ENCODE measurements at regions not wholly inside any gene's neighbourhood (a gene's known extent, or its start where the extent isn't known, plus 50 kb on each side); places are given as distances from the start of the nearest gene placed in this dataset.
A peak's percentile ranks its signal among the peaks of the same experiment; 100 is the strongest.

DNA sequence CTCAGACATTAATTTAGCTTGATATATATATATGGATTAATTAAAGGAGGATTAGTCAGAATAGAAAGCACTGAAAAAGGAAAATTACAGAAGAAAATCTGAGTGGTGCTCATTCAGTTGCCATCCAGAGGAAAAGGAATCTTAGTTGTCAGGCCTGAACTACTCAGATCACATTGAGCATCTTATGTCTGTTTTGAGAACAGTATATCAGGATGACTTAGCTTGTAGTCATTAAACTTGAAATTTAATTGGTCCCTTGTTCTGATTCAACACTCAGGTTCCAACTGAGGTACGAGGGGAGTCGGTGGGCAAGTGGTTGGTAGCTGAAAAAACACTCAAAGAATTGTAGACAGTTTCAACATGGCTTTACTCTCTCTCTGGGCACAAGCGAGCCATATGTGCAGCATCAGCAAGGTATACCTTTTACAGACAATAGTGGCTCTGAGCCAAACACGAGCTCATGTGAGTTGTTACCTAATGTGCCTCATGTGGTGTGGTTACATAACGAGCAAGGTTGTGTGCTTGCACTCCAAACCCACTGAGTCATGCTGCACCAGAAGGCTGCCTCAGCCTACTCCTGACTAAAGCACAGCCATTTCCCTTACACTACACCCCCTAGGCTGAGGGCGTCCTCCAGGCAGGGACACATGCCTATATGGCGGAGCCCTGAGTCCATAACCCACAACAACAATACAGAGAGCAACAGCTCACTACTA lies 73.0 kb upstream of the HMGN3 start:
- TF ChIP-seq TEAD4 (IDR thresholded peaks at IDR 0.05), result no peak
- TF ChIP-seq CREB1 (IDR thresholded peaks at IDR 0.05; ENCODE audit: low read depth), result no peak
- TF ChIP-seq, protein P1, sequence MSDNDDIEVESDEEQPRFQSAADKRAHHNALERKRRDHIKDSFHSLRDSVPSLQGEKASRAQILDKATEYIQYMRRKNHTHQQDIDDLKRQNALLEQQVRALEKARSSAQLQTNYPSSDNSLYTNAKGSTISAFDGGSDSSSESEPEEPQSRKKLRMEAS (IDR thresholded peaks at IDR 0.05), result peak; percentile 56
- TF ChIP-seq NFIC (IDR thresholded peaks at IDR 0.05), result peak; percentile 77
- TF ChIP-seq TCF12 (IDR thresholded peaks at IDR 0.05; ENCODE audit: low read depth), result no peak
- TF ChIP-seq ZBTB7A (IDR thresholded peaks at IDR 0.05; ENCODE audit: low read depth), result no peak
- TF ChIP-seq FOXM1 (IDR thresholded peaks at IDR 0.05; ENCODE audit: borderline replicate concordance, low read depth), result no peak
- TF ChIP-seq, protein P2, sequence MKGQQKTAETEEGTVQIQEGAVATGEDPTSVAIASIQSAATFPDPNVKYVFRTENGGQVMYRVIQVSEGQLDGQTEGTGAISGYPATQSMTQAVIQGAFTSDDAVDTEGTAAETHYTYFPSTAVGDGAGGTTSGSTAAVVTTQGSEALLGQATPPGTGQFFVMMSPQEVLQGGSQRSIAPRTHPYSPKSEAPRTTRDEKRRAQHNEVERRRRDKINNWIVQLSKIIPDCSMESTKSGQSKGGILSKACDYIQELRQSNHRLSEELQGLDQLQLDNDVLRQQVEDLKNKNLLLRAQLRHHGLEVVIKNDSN (IDR thresholded peaks at IDR 0.05), result peak; percentile 61
- no peak for TF ChIP-seq EP300 (IDR thresholded peaks at IDR 0.05; ENCODE audit: borderline replicate concordance)
- TF ChIP-seq EGR1 (IDR thresholded peaks at IDR 0.05), result no peak
- TF ChIP-seq, protein P3, sequence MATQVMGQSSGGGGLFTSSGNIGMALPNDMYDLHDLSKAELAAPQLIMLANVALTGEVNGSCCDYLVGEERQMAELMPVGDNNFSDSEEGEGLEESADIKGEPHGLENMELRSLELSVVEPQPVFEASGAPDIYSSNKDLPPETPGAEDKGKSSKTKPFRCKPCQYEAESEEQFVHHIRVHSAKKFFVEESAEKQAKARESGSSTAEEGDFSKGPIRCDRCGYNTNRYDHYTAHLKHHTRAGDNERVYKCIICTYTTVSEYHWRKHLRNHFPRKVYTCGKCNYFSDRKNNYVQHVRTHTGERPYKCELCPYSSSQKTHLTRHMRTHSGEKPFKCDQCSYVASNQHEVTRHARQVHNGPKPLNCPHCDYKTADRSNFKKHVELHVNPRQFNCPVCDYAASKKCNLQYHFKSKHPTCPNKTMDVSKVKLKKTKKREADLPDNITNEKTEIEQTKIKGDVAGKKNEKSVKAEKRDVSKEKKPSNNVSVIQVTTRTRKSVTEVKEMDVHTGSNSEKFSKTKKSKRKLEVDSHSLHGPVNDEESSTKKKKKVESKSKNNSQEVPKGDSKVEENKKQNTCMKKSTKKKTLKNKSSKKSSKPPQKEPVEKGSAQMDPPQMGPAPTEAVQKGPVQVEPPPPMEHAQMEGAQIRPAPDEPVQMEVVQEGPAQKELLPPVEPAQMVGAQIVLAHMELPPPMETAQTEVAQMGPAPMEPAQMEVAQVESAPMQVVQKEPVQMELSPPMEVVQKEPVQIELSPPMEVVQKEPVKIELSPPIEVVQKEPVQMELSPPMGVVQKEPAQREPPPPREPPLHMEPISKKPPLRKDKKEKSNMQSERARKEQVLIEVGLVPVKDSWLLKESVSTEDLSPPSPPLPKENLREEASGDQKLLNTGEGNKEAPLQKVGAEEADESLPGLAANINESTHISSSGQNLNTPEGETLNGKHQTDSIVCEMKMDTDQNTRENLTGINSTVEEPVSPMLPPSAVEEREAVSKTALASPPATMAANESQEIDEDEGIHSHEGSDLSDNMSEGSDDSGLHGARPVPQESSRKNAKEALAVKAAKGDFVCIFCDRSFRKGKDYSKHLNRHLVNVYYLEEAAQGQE (IDR thresholded peaks at IDR 0.05; ENCODE audit: low read depth), result no peak
- TF ChIP-seq YY1 (IDR thresholded peaks at IDR 0.05; ENCODE audit: low read depth), result no peak
- no peak for TF ChIP-seq TAF1 (IDR thresholded peaks at IDR 0.05; ENCODE audit: low read depth)
- no peak for TF ChIP-seq RAD21 (IDR thresholded peaks at IDR 0.05; ENCODE audit: low read depth)
- TF ChIP-seq CEBPB (IDR thresholded peaks at IDR 0.05), result peak; percentile 77

DNA sequence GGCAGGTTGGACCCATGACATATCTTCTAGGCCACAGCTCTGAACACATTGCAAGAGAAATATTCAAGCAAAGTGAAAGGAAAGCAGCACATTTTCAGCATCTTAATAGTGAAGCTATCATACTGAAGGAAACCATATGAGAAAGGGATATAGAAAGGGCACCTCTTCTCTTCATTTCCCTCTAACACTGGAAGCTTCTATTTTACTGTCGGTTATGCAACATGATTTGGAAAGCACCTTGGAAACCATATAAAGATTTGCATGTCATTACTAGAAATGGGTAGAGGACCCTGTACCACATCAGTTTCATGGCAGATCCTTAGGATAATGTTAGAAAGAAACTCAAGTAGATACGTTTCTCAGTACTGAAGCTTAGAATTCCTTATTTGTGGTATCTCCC lies 70.5 kb upstream of the HMGN3 start:
- TF ChIP-seq TAF1 (IDR thresholded peaks at IDR 0.05; ENCODE audit: low read depth), result no peak
- no peak for TF ChIP-seq TEAD4 (IDR thresholded peaks at IDR 0.05)
- TF ChIP-seq FOXM1 (IDR thresholded peaks at IDR 0.05; ENCODE audit: borderline replicate concordance, low read depth), result no peak
- TF ChIP-seq ZBTB7A (IDR thresholded peaks at IDR 0.05; ENCODE audit: low read depth), result no peak
- TF ChIP-seq NFIC (IDR thresholded peaks at IDR 0.05), result no peak
- no peak for TF ChIP-seq YY1 (IDR thresholded peaks at IDR 0.05; ENCODE audit: low read depth)
- TF ChIP-seq RAD21 (IDR thresholded peaks at IDR 0.05; ENCODE audit: low read depth), result no peak
- TF ChIP-seq, protein P1 (IDR thresholded peaks at IDR 0.05), result no peak
- TF ChIP-seq, protein P2 (IDR thresholded peaks at IDR 0.05), result no peak
- TF ChIP-seq EP300 (IDR thresholded peaks at IDR 0.05; ENCODE audit: borderline replicate concordance), result no peak
- TF ChIP-seq, protein P3 (IDR thresholded peaks at IDR 0.05; ENCODE audit: low read depth), result no peak
- no peak for TF ChIP-seq EGR1 (IDR thresholded peaks at IDR 0.05)
- no peak for TF ChIP-seq CEBPB (IDR thresholded peaks at IDR 0.05)
- TF ChIP-seq CREB1 (IDR thresholded peaks at IDR 0.05; ENCODE audit: low read depth), result no peak
- no peak for TF ChIP-seq TCF12 (IDR thresholded peaks at IDR 0.05; ENCODE audit: low read depth)

DNA sequence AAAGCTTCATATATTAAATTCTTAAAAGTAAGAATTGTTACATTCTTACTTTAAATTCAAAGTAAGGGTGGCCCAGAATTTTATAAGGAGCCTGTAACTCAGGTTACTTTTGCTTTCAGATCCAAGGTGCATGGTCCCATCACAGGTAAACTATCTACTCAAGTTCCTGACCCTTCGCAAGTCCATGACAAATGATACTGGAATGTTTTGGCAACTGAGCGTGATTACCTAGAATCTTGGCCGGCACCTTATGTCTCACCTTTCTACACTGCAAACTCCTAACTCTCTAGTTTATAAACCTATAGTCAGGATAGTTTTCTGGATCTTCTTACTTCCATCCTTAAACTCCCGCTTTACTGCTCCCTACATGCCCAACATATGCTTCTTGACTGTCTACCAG lies 67.9 kb upstream of the HMGN3 start:
- TF ChIP-seq YY1 (IDR thresholded peaks at IDR 0.05; ENCODE audit: low read depth) (no peak), CREB1 (IDR thresholded peaks at IDR 0.05; ENCODE audit: low read depth) (no peak), NFIC (IDR thresholded peaks at IDR 0.05) (peak; percentile 70; the same call in 1 of the 2 replicates), TEAD4 (IDR thresholded peaks at IDR 0.05) (peak; percentile 75), TAF1 (IDR thresholded peaks at IDR 0.05; ENCODE audit: low read depth) (no peak)
- TF ChIP-seq, protein P2 (IDR thresholded peaks at IDR 0.05), result no peak

DNA sequence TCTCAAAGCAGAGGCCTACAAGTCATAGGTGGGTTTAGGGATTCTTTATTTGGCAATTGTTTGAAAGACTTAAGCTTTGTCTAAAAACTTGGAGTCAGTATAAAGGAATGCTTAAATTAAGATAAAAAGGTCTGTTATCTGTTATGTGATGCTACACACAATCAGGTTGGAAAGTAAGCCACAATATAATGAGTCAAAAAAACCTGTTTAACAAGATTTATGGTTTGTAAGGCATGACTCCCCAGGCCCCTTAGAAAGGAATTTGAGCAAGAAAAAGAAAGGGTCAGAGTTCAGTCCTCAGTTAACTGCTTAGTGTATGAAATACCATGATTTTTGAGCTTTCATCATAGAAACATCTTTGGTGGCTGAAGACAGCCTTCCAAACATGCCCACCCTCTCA lies 66.8 kb upstream of the HMGN3 start:
- TF ChIP-seq TAF1 (IDR thresholded peaks at IDR 0.05; ENCODE audit: low read depth) (no peak), CREB1 (IDR thresholded peaks at IDR 0.05; ENCODE audit: low read depth) (no peak), ZBTB7A (IDR thresholded peaks at IDR 0.05; ENCODE audit: low read depth) (no peak), RAD21 (IDR thresholded peaks at IDR 0.05; ENCODE audit: low read depth) (no peak), YY1 (IDR thresholded peaks at IDR 0.05; ENCODE audit: low read depth) (no peak), CEBPB (IDR thresholded peaks at IDR 0.05) (no peak), NFIC (IDR thresholded peaks at IDR 0.05) (no peak), TCF12 (IDR thresholded peaks at IDR 0.05; ENCODE audit: low read depth) (no peak), TEAD4 (IDR thresholded peaks at IDR 0.05) (no peak), EP300 (IDR thresholded peaks at IDR 0.05; ENCODE audit: borderline replicate concordance) (no peak), EGR1 (IDR thresholded peaks at IDR 0.05) (no peak), FOXM1 (IDR thresholded peaks at IDR 0.05; ENCODE audit: borderline replicate concordance, low read depth) (no peak)
- TF ChIP-seq, protein P2 (IDR thresholded peaks at IDR 0.05), result no peak
- TF ChIP-seq, protein P1 (IDR thresholded peaks at IDR 0.05), result no peak
- TF ChIP-seq, protein P3 (IDR thresholded peaks at IDR 0.05; ENCODE audit: low read depth), result no peak
